Loucy (cell line): ENCODE measurements at regions not wholly inside any gene's neighbourhood (a gene's known extent, or its start where the extent isn't known, plus 50 kb on each side); places are given as distances from the start of the nearest gene placed in this dataset.

Source experiments
- EZH2phosphoT487 ChIP-seq: fragments of 200-600 bp; IDR thresholded peaks from 2 replicates; pipeline ENCODE4 v1.6.1; 2018; ENCODE audit warnings: antibody characterized with exemption, mild to moderate bottlenecking, moderate library complexity, borderline replicate concordance
- TF ChIP-seq, protein P1 (sequence below): fragments of 200-600 bp; sonication (generic); conservative IDR thresholded peaks from 2 replicates; pipeline ENCODE4 v1.5.1; 2014; ENCODE audit warnings: mild to moderate bottlenecking, antibody characterized with exemption, low read length

DNA sequence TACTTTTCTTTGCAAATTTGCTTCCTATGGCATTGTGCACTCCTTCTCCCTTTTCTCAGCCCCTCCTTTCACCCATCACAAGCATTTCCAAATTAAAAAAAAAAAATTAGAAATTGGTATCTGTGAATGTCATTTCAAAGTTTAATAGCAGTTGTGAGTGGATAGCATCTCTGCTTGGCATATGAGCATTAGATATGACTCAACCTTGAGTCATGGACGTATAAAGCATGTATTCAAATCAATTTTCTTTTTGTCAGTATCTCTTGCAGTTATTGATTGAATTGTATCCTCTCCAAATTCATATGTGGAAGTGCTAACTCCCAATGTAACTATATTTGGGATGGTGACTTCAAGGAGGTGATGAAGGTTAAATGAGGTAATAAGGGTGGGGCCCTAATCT is 60.1 kb upstream of the MAP3K7 start:
- TF ChIP-seq, protein P1, sequence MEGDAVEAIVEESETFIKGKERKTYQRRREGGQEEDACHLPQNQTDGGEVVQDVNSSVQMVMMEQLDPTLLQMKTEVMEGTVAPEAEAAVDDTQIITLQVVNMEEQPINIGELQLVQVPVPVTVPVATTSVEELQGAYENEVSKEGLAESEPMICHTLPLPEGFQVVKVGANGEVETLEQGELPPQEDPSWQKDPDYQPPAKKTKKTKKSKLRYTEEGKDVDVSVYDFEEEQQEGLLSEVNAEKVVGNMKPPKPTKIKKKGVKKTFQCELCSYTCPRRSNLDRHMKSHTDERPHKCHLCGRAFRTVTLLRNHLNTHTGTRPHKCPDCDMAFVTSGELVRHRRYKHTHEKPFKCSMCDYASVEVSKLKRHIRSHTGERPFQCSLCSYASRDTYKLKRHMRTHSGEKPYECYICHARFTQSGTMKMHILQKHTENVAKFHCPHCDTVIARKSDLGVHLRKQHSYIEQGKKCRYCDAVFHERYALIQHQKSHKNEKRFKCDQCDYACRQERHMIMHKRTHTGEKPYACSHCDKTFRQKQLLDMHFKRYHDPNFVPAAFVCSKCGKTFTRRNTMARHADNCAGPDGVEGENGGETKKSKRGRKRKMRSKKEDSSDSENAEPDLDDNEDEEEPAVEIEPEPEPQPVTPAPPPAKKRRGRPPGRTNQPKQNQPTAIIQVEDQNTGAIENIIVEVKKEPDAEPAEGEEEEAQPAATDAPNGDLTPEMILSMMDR: no peak
- no peak for TF ChIP-seq EZH2phosphoT487
